DND-41 (cell line): ENCODE measurements at regions not wholly inside any gene's neighbourhood (a gene's known extent, or its start where the extent isn't known, plus 50 kb on each side); places are given as distances from the start of the nearest gene placed in this dataset.

Source experiments
- CTCF ChIP-seq: IDR thresholded peaks from 2 replicates; pipeline ENCODE4 v1.5.1; 2012; ENCODE audit warnings: borderline replicate concordance, low read length, moderate library complexity, mild to moderate bottlenecking; ENCODE audit not compliant: poor library complexity, severe bottlenecking; ENCODE audit errors: extremely low read depth
- EZH2 ChIP-seq: IDR thresholded peaks from 3 replicates; pipeline ENCODE4 v1.6.1; 2012; ENCODE audit warnings: borderline replicate concordance, low read depth, mild to moderate bottlenecking, moderate library complexity, low read length, inconsistent platforms; ENCODE audit not compliant: severe bottlenecking

DNA sequence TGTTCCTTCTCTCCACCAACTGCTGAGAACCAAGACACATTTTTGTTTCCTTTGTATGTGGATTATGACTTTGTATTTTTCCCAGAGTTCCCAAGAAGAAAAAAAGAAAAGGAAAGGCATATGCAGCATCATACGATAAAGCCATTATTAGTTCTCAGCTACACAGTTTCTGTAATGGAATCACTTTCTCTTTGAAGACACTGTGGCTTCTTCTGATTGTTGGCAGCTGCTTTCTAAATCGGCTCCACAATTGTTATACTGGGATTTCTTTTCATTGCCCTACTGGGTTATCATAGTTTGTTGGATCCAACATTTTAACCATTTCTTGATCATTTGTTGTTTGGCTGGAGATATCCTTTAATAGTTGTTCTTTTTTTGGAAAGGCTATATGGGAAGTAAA is 89.5 kb upstream of the HIVEP3 start:
- TF ChIP-seq CTCF: no peak
- no peak for TF ChIP-seq EZH2
